AG10803 (cell line): ENCODE measurements at regions not wholly inside any gene's neighbourhood (a gene's known extent, or its start where the extent isn't known, plus 50 kb on each side); places are given as distances from the start of the nearest gene placed in this dataset.
"Not testable (repeated sequence)": the region's sequence is repeated elsewhere in the genome, so short reads cannot be mapped to it uniquely, and the experiment has no call there.

ENCODE experiments used
- DNase-seq: peaks from one replicate; pipeline ENCODE4 v3.0.0; 2010; ENCODE audit warnings: low read depth
- H3K4me3 ChIP-seq: 2 replicates; pipeline ENCODE4 v1.5.1; 2011; ENCODE audit warnings: mild to moderate bottlenecking, low read length, control low read depth
- TF ChIP-seq, protein P1 (sequence below): conservative IDR thresholded peaks from 2 replicates; pipeline ENCODE4 v1.5.1; 2011; ENCODE audit warnings: mild to moderate bottlenecking, low read length, control low read depth, inconsistent platforms

DNA sequence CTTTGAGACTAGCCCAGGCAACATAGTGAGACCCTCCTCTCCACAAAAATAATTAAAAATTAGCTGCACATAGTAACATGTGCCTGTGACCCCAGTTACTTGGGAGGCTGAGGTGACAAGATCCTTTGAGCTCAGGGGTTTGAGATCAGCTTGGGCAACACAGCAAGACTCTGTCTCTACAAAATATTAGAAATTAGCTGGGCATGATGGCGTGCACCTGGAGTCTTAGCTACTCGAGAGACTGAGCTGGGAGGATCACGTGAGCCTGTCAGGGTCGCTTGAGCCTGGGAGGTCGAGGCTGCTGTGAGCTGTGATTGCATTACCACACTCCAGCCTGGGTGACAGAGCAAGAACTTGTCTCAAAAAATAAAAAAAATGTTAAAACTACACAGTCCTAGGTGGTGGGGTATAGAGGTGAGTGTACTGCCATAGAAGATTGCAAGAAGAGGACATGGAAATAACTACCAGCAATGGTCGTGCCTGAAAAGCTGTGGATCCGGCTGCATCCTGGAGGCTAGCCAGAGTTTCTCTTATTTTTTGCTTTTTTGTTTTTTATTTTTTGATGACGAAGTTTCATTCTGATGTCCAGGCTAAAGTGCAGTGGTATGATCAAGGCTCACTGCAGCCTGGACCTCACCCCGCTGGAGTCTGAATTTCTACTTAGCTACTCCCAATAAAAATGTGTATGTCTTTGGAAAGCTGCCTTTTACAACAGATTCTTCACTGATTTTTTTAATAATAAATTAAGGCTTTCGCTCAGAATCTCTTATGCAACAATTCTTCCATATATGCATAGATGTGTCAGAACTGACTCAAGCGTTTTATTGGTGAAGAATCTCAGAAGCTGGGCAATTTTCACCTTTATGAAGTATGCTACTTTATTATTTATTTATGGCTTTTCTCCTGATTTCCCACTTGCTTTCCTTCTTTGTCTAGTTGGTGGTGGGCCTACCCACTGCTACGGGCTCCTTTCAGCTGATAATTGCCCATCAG, 393.8 kb downstream of the TSHZ3 start:
- no peak for DNase-seq
- TF ChIP-seq, protein P1, sequence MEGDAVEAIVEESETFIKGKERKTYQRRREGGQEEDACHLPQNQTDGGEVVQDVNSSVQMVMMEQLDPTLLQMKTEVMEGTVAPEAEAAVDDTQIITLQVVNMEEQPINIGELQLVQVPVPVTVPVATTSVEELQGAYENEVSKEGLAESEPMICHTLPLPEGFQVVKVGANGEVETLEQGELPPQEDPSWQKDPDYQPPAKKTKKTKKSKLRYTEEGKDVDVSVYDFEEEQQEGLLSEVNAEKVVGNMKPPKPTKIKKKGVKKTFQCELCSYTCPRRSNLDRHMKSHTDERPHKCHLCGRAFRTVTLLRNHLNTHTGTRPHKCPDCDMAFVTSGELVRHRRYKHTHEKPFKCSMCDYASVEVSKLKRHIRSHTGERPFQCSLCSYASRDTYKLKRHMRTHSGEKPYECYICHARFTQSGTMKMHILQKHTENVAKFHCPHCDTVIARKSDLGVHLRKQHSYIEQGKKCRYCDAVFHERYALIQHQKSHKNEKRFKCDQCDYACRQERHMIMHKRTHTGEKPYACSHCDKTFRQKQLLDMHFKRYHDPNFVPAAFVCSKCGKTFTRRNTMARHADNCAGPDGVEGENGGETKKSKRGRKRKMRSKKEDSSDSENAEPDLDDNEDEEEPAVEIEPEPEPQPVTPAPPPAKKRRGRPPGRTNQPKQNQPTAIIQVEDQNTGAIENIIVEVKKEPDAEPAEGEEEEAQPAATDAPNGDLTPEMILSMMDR: no peak
- H3K4me3 ChIP-seq: no peak overlapping the region

DNA sequence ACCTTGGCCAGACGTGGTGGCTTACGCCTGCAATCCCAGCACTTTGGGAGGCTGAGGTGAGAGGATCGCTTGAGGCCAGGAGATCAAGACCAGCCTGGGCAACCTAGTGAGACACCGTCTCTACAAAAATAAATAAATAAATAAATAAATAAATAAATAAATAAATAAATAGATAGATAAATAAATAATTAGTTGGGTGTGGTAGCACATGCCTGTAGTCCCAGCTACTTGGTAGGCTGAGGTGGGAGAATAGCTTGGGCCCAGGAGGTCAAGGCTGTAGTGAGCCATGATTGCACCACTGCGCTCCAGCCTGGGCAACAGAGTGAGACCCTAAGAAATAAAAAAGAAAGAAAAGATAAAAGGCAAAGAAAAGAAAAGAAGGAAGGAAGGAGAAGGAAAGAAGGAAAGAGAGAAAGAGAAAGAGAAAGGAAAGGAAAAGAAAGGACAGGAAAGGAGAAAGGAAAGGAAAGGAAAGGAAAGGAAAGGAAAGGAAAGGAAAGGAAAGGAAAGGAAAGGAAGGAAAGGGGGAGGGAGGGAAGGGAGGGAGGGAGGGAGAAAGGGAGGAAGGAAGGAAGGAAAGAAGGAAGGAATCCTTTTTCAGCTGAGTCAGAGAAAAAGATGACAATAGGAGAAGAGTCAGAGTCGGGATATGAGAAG, 404.8 kb downstream of the TSHZ3 start:
- H3K4me3 ChIP-seq, DNase-seq: not testable (repeated sequence)

DNA sequence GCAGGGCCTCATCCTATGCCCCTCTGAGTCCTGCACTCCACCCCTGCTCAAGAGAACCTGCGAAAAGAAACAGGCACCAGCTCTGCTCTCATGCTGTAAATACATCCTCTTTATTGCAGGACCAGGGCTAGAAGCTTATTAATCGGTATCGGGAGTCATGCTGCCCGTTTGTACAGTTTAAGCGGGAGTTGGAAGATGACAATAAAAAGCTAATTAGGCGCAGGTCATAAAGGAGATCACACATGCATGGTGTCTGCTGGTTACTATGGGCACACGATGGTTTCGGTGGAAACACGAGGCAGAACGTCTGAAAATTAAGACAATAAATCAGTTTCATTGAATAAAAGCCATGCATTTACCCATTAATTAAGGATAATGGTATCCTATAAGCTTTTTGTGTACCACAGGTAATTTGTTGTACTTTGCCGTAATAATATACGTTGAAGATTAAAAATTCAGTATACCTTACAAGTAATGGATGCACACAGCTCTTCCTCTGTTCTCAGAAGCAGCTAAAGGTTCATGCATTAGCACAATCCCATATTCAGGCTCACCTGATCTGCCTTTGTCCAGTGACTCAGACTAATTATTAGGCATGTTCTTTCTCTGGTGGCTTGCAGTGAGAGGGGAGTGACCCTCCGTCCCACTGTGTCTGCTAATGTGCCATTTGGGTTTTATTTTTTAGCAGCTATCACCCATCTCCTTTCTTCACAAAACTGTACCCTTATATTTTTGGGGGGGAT, 406.0 kb downstream of the TSHZ3 start:
- no peak for DNase-seq
- H3K4me3 ChIP-seq: no peak overlapping the region
- TF ChIP-seq, protein P1: no peak

DNA sequence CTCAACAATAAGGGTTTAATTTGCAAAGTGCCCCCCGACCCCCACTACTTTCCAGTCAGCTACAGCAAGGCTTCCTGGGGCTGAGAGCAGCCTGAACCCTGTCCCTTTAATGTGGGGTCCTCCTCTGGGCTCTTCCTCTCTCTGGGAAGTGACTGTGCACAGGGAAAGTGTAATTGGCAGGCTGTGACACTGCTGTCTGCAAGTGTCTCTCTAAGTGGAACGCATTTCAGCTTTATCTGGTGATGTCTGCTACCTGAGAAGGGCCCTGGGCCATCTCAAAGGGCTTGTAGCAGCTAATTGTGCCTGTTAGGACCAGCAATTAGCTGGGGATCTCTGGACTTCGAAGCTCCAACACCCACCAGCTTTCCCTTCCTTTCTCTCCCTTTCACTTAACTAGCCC, 406.6 kb downstream of the TSHZ3 start:
- H3K4me3 ChIP-seq: no peak overlapping the region
- TF ChIP-seq, protein P1: no peak
- DNase-seq: no peak

DNA sequence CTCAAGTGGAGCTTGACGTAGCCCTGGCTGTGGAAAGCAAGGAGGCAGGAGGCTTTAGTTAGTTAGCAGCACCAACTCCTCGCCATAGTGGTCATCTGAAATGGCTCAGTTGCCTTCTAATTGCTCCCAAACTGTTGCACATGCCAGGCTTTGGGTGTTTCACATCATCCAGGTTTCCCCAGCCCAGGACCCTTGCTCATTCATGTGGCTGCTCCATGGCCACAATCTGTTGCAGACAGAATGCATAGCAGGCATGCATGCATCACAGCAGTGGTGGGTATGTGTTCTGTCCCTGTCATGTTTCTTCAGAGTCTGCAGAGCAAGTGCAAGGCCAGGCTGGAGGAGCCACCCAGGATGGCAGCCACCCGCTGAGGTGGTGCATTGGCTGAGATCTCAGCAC, 407.6 kb downstream of the TSHZ3 start:
- no peak for DNase-seq
- TF ChIP-seq, protein P1: no peak
- H3K4me3 ChIP-seq: no peak overlapping the region

DNA sequence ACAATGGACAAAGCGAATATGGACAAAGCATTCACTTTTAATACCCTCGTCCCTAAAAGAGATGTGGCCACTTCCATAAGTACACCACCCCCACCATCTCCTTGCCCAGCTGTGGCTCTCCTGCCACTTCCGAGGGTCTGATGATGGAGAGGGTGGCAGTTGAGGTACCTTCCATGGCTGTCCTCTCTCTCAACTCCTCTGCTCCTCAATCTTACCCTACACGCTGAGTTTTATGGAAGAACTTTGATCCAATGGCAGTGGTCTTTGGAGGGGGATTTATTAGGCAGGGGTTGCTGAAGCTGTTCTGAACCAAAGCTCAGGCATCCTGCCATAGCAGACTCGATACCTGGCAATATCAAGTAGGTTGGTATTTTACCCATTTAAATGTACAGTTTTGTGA, 413.0 kb downstream of the TSHZ3 start:
- DNase-seq: no peak
- H3K4me3 ChIP-seq: no peak overlapping the region
- TF ChIP-seq, protein P1: no peak

DNA sequence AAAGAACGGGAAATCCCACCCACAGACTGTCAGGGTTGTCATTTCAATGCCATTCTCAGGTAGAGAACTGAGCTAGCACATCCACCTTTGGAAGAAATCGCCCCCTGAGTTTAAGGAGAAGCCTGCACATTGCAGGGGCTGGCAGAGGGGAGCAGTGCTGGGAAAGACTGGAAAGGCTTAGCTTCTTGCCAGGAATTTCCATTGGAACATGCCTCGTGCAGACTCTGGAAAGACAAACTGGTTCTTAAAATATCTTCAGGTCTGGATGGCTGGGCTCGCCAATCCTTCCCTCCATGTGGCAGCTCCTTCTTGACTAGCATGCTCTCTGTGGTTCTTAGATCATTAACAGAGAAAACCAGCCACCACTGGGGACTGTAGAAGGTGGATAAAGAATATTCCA, 414.1 kb downstream of the TSHZ3 start:
- H3K4me3 ChIP-seq: no peak overlapping the region
- TF ChIP-seq, protein P1: no peak
- DNase-seq: no peak

DNA sequence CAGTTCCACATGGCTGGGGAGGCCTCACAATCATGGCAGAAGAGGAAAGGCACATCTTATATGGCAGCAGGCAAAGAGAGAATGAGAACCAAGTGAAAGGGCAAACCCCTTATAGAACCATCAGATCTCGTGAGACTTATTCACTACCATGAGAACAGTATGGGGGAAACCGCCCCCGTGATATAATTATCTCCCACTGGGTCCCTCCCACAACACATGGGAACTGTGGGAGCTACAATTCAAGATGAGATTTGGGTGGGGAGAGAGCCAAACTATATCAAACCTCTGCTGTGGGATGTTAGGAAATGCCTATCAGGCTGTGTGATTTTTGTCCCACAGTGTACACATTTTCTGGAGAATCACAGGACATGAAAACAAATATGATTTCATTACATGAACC, 415.8 kb downstream of the TSHZ3 start:
- DNase-seq, H3K4me3 ChIP-seq: not testable (repeated sequence)
